RWPE2 (cell line): ENCODE measurements at regions not wholly inside any gene's neighbourhood (a gene's known extent, or its start where the extent isn't known, plus 50 kb on each side); places are given as distances from the start of the nearest gene placed in this dataset.

Experiments
- ATAC-seq: fragments of 200-7000 bp; cut with Tn5 transposase; 3 replicates; pipeline ENCODE4 v1.9.1; 2021; ENCODE audit warnings: low read depth
- DNase-seq: peaks from one replicate; pipeline ENCODE4 v3.0.0-alpha.2; 2020; ENCODE audit warnings: low spot score
- H3K27ac ChIP-seq: fragments of 450-650 bp; 2 replicates; pipeline ENCODE4 v1.5.1; 2017; ENCODE audit warnings: mild to moderate bottlenecking; ENCODE audit not compliant: poor library complexity, severe bottlenecking
- H3K27me3 ChIP-seq: fragments of 250-450 bp; sonication (Bioruptor Pico); 2 replicates; pipeline ENCODE4 v1.5.1; 2021; ENCODE audit warnings: mild to moderate bottlenecking, moderate library complexity; ENCODE audit not compliant: insufficient read depth, poor library complexity, severe bottlenecking
- H3K36me3 ChIP-seq: fragments of 250-450 bp; sonication (Bioruptor Pico); 2 replicates; pipeline ENCODE4 v1.5.1; 2020; ENCODE audit warnings: low read depth, mild to moderate bottlenecking, moderate library complexity
- H3K4me1 ChIP-seq: fragments of 250-450 bp; sonication (Bioruptor Pico); 2 replicates; pipeline ENCODE4 v1.5.1; 2021; ENCODE audit warnings: mild to moderate bottlenecking, moderate library complexity; ENCODE audit not compliant: insufficient read depth, poor library complexity, severe bottlenecking
- H3K4me3 ChIP-seq: fragments of 250-450 bp; sonication (Bioruptor Pico); 2 replicates; pipeline ENCODE4 v1.5.1; 2021; ENCODE audit warnings: mild to moderate bottlenecking, moderate library complexity; ENCODE audit not compliant: severe bottlenecking
- H3K9me3 ChIP-seq: fragments of 250-450 bp; sonication (Bioruptor Pico); 2 replicates; pipeline ENCODE4 v1.5.1; 2021; ENCODE audit warnings: mild to moderate bottlenecking, moderate library complexity; ENCODE audit not compliant: severe bottlenecking
- TF ChIP-seq, protein P1 (sequence below): fragments of 450-650 bp; IDR thresholded peaks from one replicate; pipeline ENCODE4 v1.5.1; 2017; ENCODE audit warnings: mild to moderate bottlenecking, moderate library complexity; ENCODE audit not compliant: poor library complexity, severe bottlenecking

DNA sequence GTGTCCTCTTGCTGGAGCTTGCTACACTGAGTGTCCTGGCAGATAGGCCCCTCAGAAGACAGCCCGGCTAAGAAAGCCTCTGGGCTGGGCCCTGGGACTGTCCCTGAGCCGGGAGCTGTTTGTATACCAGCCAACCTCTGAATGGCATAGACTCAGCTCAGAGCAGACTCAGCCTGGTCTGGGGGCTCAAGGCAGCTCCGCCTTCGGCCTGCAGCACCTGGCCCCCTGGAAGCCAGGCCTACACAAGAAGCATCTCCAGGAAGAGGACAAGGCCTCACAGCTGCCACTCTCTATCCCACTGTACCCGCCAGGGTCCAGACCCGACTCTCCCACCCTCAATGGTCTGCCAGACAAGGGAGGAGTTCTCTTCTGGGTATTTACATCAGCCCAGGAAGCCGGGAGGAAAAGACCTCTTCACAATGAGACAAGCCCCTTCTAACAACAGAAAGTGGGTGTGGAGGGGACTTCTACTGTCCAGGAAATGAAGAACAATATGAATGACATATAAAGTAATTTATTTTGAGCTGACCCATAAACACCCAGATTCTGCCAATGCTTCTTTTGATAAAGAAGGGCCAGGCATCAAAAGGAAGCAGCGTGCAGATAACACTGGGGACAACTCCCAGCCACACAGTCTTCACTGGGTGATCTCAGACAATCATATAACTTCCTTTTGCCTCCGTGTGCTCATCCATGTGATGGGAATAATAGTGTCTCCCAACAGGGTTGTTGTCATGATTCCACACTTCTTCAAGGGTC, 110.2 kb downstream of the TPRA1 start:
- Histone ChIP-seq H3K4me3 (no peak overlapping the region), H3K9me3 (no peaks in the 10 kb centered on the region), H3K27me3 (no peaks in the 10 kb centered on the region), H3K36me3 (no peaks in the 10 kb centered on the region), H3K4me1 (no peaks in the 10 kb centered on the region), H3K27ac (no peak overlapping the region)
- peak; percentile 30 for DNase-seq
- ATAC-seq: no peak
- TF ChIP-seq, protein P1, sequence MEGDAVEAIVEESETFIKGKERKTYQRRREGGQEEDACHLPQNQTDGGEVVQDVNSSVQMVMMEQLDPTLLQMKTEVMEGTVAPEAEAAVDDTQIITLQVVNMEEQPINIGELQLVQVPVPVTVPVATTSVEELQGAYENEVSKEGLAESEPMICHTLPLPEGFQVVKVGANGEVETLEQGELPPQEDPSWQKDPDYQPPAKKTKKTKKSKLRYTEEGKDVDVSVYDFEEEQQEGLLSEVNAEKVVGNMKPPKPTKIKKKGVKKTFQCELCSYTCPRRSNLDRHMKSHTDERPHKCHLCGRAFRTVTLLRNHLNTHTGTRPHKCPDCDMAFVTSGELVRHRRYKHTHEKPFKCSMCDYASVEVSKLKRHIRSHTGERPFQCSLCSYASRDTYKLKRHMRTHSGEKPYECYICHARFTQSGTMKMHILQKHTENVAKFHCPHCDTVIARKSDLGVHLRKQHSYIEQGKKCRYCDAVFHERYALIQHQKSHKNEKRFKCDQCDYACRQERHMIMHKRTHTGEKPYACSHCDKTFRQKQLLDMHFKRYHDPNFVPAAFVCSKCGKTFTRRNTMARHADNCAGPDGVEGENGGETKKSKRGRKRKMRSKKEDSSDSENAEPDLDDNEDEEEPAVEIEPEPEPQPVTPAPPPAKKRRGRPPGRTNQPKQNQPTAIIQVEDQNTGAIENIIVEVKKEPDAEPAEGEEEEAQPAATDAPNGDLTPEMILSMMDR: no peak

DNA sequence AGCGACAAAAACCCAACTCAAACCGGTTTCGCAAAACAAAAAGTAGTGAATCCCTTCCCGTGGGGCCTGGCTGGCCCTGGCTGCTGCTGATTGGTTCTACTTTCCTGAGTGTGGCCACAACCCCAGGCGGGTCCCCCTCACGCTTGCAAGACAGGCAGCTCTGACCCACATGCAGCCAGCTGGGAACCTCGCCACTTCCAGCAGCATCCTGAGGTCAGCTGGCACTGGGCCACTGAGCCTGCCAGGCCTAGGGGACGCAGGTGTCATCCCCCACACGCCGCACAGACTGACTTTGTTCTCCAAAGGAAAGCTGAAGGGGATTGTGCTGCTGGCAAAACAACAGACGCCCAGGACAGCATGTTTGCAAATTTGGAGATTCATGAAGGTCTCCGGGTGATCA, 111.1 kb downstream of the TPRA1 start:
- TF ChIP-seq, protein P1: no peak
- Histone ChIP-seq H3K4me3 (no peak overlapping the region), H3K9me3 (no peaks in the 10 kb centered on the region), H3K27me3 (no peaks in the 10 kb centered on the region), H3K36me3 (no peaks in the 10 kb centered on the region), H3K4me1 (no peaks in the 10 kb centered on the region), H3K27ac (no peak overlapping the region)
- ATAC-seq: no peak
- DNase-seq: peak; percentile 60

DNA sequence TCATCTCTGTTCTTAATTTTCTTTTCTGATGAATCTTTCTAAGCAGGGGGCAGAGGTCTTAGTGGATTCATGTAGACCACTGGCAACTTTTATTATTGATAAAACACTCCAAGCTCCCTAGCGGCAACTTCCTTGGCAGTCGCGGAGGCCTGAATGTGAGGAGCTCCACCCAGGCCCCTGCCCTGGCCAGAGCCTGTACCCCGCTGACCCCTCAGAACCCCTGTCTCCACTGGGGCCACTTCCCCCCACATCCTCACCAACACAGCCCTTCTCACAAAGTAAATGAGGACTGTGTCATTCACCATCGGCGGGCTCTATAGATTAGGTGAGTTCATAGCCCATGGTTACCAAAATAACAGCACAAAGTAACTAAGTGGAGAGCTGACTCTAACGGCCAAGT, 111.6 kb downstream of the TPRA1 start:
- H3K4me3 ChIP-seq: no peak overlapping the region
- TF ChIP-seq, protein P1: no peak
- peak; percentile 20 for DNase-seq
- H3K9me3 ChIP-seq: no peaks in the 10 kb centered on the region
- ATAC-seq: no peak
- no peaks in the 10 kb centered on the region for H3K27me3 ChIP-seq
- no peaks in the 10 kb centered on the region for H3K4me1 ChIP-seq
- no peaks in the 10 kb centered on the region for H3K36me3 ChIP-seq
- H3K27ac ChIP-seq: no peak overlapping the region

DNA sequence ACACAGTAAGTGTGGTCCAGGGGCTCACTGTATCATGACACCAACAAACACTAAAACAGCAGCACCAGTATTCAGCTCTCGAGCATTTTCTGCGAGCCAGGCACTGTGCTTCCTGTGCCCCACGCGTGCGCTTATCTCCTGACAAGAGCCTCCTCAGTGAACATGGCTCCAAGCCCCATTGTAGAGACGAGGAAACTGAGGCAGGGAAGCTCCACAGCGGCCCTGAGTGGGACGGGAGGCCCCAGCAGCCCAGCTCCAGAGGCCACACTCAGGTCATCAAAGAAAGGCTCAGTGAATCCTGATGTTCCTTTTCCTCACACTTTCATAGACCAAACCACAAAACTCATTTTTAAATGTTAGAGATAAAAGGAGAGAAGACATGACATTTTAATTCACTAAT, 113.1 kb downstream of the TPRA1 start:
- H3K27ac ChIP-seq: no peak overlapping the region
- DNase-seq (no peak), ATAC-seq (no peak)
- no peaks in the 10 kb centered on the region for H3K9me3 ChIP-seq
- TF ChIP-seq, protein P1: no peak
- H3K4me1 ChIP-seq: no peaks in the 10 kb centered on the region
- H3K27me3 ChIP-seq: no peaks in the 10 kb centered on the region
- H3K4me3 ChIP-seq: no peak overlapping the region
- H3K36me3 ChIP-seq: no peaks in the 10 kb centered on the region

DNA sequence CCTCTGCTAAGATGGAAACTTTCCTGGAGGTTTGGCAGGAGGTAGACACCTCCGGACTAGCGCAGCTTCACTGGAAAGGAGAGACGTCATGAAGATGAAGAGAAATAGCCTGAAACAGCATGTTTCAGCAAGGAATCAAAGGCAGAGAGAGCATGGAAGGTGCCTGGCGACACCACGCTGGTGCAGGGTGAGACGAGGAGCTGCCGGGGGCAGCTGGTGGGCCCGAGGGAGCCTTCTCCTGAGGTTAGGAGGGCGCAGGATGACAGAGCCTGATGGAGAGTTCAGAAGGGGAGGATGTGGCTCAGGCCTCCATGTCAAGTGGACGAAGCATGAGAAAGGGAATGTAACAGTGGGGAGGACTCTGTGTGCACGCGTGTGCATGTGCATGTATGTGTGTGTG, 113.6 kb downstream of the TPRA1 start:
- Histone ChIP-seq H3K4me3 (no peak overlapping the region), H3K36me3 (no peaks in the 10 kb centered on the region), H3K27ac (no peak overlapping the region), H3K9me3 (no peaks in the 10 kb centered on the region), H3K4me1 (no peaks in the 10 kb centered on the region), H3K27me3 (no peaks in the 10 kb centered on the region)
- DNase-seq (no peak), ATAC-seq (no peak)
- TF ChIP-seq, protein P1: no peak
